GM12892 (cell line): ENCODE measurements at regions not wholly inside any gene's neighbourhood (a gene's known extent, or its start where the extent isn't known, plus 50 kb on each side); places are given as distances from the start of the nearest gene placed in this dataset.
"Not testable (repeated sequence)": the region's sequence is repeated elsewhere in the genome, so short reads cannot be mapped to it uniquely, and the experiment has no call there.

Experiments
- DNase-seq: peaks from one replicate; pipeline ENCODE4 v3.0.0; 2011; ENCODE audit not compliant: insufficient read length
- FAIRE-seq: peaks from 2 replicates; lab custom pipeline; 2011; peaks lifted over from hg19 to GRCh38; lab: Jason Lieb, UNC
- POLR2A ChIP-seq: IDR thresholded peaks from 2 replicates; pipeline ENCODE4 v1.6.1; 2011; ENCODE audit warnings: low read depth, low read length, control low read depth
- POLR2AphosphoS5 ChIP-seq: IDR thresholded peaks from 2 replicates; pipeline ENCODE4 v1.6.1; 2011; ENCODE audit warnings: low read depth, low read length, control low read depth
- TAF1 ChIP-seq: IDR thresholded peaks from 2 replicates; pipeline ENCODE4 v1.6.1; 2011; ENCODE audit warnings: low read depth, mild to moderate bottlenecking, control low read depth, low read length, borderline replicate concordance

DNA sequence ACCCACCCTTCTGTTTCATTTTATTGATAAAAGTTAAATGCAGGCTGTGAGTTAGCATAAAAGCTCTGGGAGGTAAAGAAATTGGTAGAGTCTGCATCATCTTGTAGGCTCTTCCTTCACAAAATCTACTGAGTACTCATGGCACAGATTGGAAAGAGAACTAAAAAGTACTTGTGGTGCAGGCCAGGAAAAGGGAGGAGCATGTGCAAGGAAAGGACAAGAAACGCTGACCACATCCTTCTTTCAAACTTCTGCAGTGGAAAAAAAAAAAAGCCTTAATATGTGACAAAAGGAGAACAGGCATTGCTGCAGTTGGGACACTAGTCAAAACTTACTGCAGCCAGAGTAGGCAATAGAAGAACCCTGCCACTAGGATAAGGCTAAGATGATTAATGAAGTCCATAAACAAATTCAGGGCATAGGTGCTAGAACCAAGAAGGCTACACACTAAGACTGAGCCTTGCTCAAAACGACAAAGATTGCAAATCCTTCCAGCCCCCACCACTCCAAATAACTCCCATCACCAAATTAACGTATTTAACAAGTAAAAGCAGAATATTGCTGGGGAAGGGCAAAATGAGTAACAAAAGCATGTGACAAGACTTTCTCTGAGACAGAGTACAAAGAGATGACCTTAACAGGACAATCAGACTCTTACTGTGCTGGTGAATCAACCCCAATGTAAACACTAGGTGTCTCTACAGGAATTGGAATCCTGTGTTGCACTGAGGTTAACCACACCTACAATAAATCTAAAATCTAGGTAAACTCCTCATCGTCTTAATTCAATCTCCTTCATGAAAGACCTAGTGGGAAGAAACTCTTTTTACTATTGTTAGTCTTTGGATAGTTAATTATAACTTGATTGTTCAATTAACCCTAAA, 1024.8 kb downstream of the TLE1 start:
- TF ChIP-seq TAF1 (no peak), POLR2AphosphoS5 (no peak), POLR2A (no peak)
- DNase-seq (no peak), FAIRE-seq (no peak)

- not testable (repeated sequence) for FAIRE-seq, DNase-seq
Observed at GRCh38 chr9:80659751-80660150, 1029.6 kb downstream of the TLE1 start.

GRCh38 chr9:80651044-80651443, 1038.3 kb downstream of the TLE1 start:
- TF ChIP-seq POLR2A: no peak
- no peak for TF ChIP-seq TAF1
- no peak for TF ChIP-seq POLR2AphosphoS5
- DNase-seq: no peak
- FAIRE-seq: no peak

DNA sequence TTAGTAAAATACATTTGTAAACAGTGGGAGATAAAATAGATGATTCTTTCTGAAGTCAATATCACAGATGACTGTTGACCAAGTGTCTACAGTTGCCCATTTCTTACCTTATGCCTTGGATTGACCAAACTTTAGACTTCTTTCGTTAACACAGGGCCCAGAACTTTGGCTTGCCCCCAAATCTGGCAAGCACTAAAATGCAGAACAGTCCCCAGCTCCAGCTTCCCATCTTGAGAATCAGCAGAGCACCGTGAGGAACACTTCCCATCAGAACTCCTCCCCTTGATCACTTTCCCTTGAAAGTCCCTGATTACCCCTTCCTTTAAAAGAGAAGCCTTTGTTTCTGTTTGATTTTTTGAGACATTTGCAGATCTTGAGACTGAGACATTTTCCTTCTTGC, 1039.9 kb downstream of the TLE1 start:
- no peak for FAIRE-seq

GRCh38 chr9:80649001-80649420, 1040.3 kb downstream of the TLE1 start:
- FAIRE-seq: no peak

More for the DNA sequence above, 1039.9 kb downstream of the TLE1 start:
- DNase-seq: no peak
- TF ChIP-seq TAF1 (no peak), POLR2AphosphoS5 (no peak), POLR2A (no peak)

GRCh38 chr9:80648336-80648735, 1041.0 kb downstream of the TLE1 start:
- DNase-seq: no peak
- no peak for FAIRE-seq
- TF ChIP-seq TAF1 (no peak), POLR2A (no peak), POLR2AphosphoS5 (no peak)

More at GRCh38 chr9:80649001-80649420, 1040.3 kb downstream of the TLE1 start:
- no peak for DNase-seq
- TF ChIP-seq TAF1 (no peak), POLR2AphosphoS5 (no peak), POLR2A (no peak)

DNA sequence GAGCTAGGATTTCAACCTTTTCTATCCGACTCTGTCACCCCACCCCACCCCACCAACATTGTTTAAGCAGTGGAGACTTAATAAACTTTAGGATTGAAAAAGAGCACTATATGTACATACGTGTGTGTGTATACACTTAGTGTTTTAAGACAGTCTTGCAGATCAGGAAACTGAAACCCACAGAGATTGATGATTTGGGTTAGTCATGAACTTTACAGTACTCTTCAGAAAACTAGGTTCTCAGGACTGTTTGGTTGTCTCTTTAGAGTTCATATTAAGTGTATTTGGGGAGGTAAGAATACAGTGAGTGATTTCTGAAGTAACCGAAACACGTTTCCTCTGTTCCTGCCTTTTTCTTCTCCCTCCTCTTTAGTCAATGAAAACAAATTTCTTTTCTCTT, 1043.1 kb downstream of the TLE1 start:
- TF ChIP-seq TAF1: no peak
- FAIRE-seq: no peak
- DNase-seq: no peak

DNA sequence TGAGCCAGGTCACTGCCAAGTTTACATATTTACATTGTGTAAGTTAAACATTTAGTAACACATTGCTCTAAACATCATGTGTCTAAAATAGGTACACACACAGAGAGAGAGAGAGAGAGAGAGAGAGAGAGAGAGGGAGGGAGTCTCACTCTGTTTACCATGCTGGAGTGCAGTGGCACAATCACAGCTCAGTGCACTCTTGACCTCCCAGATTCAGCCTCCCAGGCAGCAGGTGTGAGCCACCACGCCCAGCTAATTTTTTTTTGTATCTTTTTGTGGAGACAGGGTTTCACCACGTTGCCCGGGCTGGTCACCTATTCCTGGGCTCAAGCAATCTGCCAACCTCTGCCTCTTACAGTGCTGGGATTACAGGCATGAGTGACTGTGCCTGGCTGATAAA, 1045.3 kb downstream of the TLE1 start:
- DNase-seq: no peak
- no peak for TF ChIP-seq TAF1
- no peak for TF ChIP-seq POLR2A
- no peak for TF ChIP-seq POLR2AphosphoS5

GRCh38 chr9:80635065-80635464, 1054.3 kb downstream of the TLE1 start:
- DNase-seq (no peak), FAIRE-seq (no peak)
- TF ChIP-seq POLR2AphosphoS5: no peak
- no peak for TF ChIP-seq TAF1
- no peak for TF ChIP-seq POLR2A

More for the DNA sequence above, 1045.3 kb downstream of the TLE1 start:
- no peak for FAIRE-seq

GRCh38 chr9:80632041-80632440, 1057.3 kb downstream of the TLE1 start:
- TF ChIP-seq TAF1 (no peak), POLR2A (no peak), POLR2AphosphoS5 (no peak)
- DNase-seq: no peak
- no peak for FAIRE-seq

DNA sequence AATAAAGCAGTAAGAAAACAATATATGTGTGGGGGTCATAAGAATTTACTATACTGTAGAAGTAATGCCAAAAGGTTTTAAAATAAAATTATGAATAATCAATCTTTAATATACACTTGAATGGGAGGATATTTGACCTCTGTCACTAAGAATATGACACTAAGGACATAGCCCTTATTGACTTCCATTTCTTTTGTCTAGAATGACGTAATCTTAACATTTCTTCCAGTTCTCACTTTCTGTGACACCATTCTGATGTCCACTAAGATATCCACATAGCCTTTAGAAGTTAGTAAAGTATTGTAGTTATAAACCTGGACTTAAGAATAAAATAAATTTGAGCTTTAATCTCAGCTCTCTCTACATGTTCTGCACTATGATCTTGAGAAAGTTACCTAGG, 1050.7 kb downstream of the TLE4 start:
- no peak for FAIRE-seq
- no peak for DNase-seq
- TF ChIP-seq POLR2A (no peak), TAF1 (no peak), POLR2AphosphoS5 (no peak)

GRCh38 chr9:80619356-80619755, 1047.6 kb downstream of the TLE4 start:
- no peak for TF ChIP-seq POLR2A
- no peak for TF ChIP-seq TAF1
- TF ChIP-seq POLR2AphosphoS5: no peak
- DNase-seq: no peak
- no peak for FAIRE-seq
